Mammary epithelial cell (primary cell): ENCODE measurements at regions not wholly inside any gene's neighbourhood (a gene's known extent, or its start where the extent isn't known, plus 50 kb on each side); places are given as distances from the start of the nearest gene placed in this dataset.

Experiments used
- EZH2 ChIP-seq: IDR thresholded peaks from 2 replicates; pipeline ENCODE4 v1.6.1; 2012; ENCODE audit warnings: low read length, inconsistent platforms, borderline replicate concordance
- TF ChIP-seq, protein P1 (sequence below), 2 donors: IDR thresholded peaks in 1 of 2; conservative IDR thresholded peaks in 1 of 2; 2 replicates each; pipeline ENCODE4 v1.5.1; 2011 to 2012; ENCODE audit warnings: inconsistent platforms in 2 of 2, low read length in 2 of 2, mild to moderate bottlenecking in 2 of 2, control low read depth in 1 of 2, low read depth in 1 of 2; ENCODE audit not compliant: insufficient read depth in 1 of 2; ENCODE audit errors: extremely low read depth in 1 of 2

GRCh38 chr10:42959833-42960232 lies 117.0 kb upstream of the RET start:
- TF ChIP-seq, protein P1, sequence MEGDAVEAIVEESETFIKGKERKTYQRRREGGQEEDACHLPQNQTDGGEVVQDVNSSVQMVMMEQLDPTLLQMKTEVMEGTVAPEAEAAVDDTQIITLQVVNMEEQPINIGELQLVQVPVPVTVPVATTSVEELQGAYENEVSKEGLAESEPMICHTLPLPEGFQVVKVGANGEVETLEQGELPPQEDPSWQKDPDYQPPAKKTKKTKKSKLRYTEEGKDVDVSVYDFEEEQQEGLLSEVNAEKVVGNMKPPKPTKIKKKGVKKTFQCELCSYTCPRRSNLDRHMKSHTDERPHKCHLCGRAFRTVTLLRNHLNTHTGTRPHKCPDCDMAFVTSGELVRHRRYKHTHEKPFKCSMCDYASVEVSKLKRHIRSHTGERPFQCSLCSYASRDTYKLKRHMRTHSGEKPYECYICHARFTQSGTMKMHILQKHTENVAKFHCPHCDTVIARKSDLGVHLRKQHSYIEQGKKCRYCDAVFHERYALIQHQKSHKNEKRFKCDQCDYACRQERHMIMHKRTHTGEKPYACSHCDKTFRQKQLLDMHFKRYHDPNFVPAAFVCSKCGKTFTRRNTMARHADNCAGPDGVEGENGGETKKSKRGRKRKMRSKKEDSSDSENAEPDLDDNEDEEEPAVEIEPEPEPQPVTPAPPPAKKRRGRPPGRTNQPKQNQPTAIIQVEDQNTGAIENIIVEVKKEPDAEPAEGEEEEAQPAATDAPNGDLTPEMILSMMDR (conservative IDR thresholded peaks at IDR 0.05 in 1 of 2, IDR thresholded peaks at IDR 0.05 in 1 of 2; ENCODE audit: extremely low read depth in 1 of 2, insufficient read depth in 1 of 2, low read depth in 1 of 2, low read length in 2 of 2) = no peak
- no peak for TF ChIP-seq EZH2
